Thoracic aorta (tissue), 2 donors: ENCODE measurements at regions not wholly inside any gene's neighbourhood (a gene's known extent, or its start where the extent isn't known, plus 50 kb on each side); places are given as distances from the start of the nearest gene placed in this dataset.

Source experiments
- ATAC-seq: fragments of 150-250 bp; one replicate; pipeline ENCODE4 v1.8.0; 2017; ENCODE audit warnings: low read depth; ENCODE audit not compliant: insufficient number of reproducible peaks, low FRiP score
- DNase-seq: peaks from one replicate; pipeline ENCODE4 v3.0.0-alpha.2; 2020; ENCODE audit warnings: low spot score
- H3K27ac ChIP-seq, 2 donors: fragments of 200-600 bp; sonication (generic); 1 replicate in 1 of 2; 2 replicates in 1 of 2; pipeline ENCODE4 v1.5.1; 2016; ENCODE audit warnings: mild to moderate bottlenecking in 2 of 2, moderate library complexity in 2 of 2
- H3K27me3 ChIP-seq: fragments of 200-600 bp; sonication (generic); replicated peaks from 2 replicates; pipeline ENCODE4 v1.6.0; 2016; ENCODE audit warnings: mild to moderate bottlenecking; ENCODE audit not compliant: insufficient read depth
- H3K36me3 ChIP-seq: fragments of 200-600 bp; sonication (generic); one replicate; pipeline ENCODE4 v1.5.1; 2016
- H3K4me1 ChIP-seq, 2 donors: fragments of 200-600 bp; sonication (generic); 1 replicate in 1 of 2; 2 replicates in 1 of 2; pipeline versions ENCODE4 v1.5.1 to v1.6.0; 2016; ENCODE audit warnings: low read depth in 2 of 2, mild to moderate bottlenecking in 1 of 2; ENCODE audit not compliant: control insufficient read depth in 1 of 2
- H3K4me3 ChIP-seq: fragments of 200-600 bp; sonication (generic); 2 replicates; pipeline ENCODE4 v1.5.1; 2016; ENCODE audit warnings: mild to moderate bottlenecking
- H3K9me3 ChIP-seq: fragments of 200-600 bp; sonication (generic); 2 replicates; pipeline ENCODE4 v1.5.1; 2016
- CTCF ChIP-seq: fragments of 200-600 bp; sonication (generic); IDR thresholded peaks from one replicate; pipeline ENCODE4 v1.5.1; 2019; ENCODE audit warnings: antibody characterized with exemption

DNA sequence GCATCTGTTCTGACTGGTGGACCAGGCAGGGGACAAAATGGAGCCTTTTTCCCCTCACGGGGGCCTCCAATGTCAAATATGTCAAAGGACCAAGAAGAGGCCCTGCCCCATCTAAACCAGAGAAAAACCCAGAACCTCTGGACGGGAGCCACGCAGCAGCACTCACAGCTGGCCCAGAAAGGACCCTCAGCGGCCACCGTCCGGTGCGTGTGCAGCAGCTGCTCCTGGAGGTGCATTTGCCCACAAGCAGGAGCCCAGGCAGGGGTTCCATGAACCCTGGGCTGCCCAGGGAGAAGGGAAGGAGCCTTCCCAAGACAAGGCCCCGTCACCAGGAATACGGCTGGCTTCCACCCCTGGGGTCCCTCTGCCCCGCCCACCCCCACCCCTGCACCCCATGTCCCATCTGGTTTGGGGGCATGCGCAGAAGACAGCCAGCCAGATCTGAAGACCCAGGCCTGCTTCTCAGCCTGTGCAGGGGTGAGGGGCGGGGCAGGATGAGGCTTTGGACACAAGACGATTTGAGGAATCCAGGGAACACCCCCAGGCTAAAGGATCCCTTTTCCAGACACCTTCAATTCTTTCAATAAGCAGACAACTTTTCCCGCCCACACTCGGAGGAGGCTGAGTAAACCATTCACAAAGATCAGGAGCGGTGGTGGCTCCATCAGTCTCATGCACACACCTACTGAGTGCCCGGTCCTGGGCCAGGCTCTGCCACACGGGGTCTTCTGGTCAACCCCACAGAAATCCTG is 423.1 kb downstream of the SHANK2 start:
- DNase-seq = no peak
- Histone ChIP-seq H3K27ac (no peak overlapping the region), H3K4me1 (no peaks in the 10 kb centered on the region), H3K36me3 (no peaks in the 10 kb centered on the region), H3K4me3 (no peak overlapping the region), H3K27me3 (no peaks in the 10 kb centered on the region), H3K9me3 (no peaks in the 10 kb centered on the region)
- ATAC-seq = no peak
- TF ChIP-seq CTCF = no peak

DNA sequence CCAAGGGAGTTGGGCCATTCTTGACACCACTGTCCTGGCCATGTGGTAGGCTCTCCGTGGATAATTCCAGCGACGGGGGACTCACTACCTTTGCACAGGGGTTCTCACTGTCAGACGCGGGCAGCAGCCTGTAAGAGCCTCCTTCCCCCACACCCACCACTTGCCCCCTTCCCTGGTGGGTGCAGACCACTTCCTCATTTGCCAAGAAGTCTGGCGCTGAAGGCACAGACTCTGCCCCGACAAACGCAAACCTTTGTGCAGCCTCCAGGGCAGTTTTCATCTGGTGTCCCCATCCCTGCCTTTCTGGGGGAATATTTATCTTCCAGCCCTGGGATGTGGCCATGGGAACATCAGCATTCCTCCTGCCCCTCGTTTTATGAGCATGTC is 422.5 kb downstream of the SHANK2 start:
- ATAC-seq = no peak
- Histone ChIP-seq H3K9me3 (no peaks in the 10 kb centered on the region), H3K36me3 (no peaks in the 10 kb centered on the region), H3K4me1 (no peaks in the 10 kb centered on the region), H3K27ac (no peak overlapping the region), H3K27me3 (no peaks in the 10 kb centered on the region), H3K4me3 (no peak overlapping the region)
- TF ChIP-seq CTCF = no peak
- no peak for DNase-seq

DNA sequence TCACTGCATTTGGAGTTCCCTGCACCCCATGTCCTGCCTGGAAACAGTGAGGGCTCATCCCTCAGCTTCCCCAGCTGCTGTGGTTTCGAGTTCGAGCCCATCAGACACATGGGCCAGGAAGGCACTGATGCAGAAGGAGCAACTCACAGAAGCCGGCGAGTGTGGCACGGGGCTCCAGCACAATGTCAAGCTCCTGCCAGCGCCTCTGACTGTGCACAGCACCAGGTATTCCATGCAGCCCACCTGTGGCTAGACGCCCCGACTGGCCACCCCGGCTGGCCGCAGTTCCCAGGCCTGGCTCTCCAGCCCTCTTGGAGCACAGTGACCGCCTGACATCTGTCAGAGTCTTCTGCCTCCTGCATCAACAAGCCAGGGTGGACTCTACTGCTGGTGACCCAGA is 419.4 kb downstream of the SHANK2 start:
- DNase-seq (no peak), ATAC-seq (no peak)
- Histone ChIP-seq H3K27me3 (no peaks in the 10 kb centered on the region), H3K9me3 (no peaks in the 10 kb centered on the region), H3K27ac (no peak overlapping the region), H3K36me3 (no peaks in the 10 kb centered on the region), H3K4me3 (no peak overlapping the region), H3K4me1 (no peaks in the 10 kb centered on the region)
- TF ChIP-seq CTCF = no peak

- no peak for TF ChIP-seq CTCF
- H3K4me1 ChIP-seq = no peaks in the 10 kb centered on the region
- H3K36me3 ChIP-seq = no peaks in the 10 kb centered on the region
- H3K27me3 ChIP-seq = no peaks in the 10 kb centered on the region
- H3K27ac ChIP-seq = no peak overlapping the region
- ATAC-seq = no peak
- no peaks in the 10 kb centered on the region for H3K9me3 ChIP-seq
- no peak overlapping the region for H3K4me3 ChIP-seq
- no peak for DNase-seq
Observed at GRCh38 chr11:70833554-70833953, 418.8 kb downstream of the SHANK2 start.

DNA sequence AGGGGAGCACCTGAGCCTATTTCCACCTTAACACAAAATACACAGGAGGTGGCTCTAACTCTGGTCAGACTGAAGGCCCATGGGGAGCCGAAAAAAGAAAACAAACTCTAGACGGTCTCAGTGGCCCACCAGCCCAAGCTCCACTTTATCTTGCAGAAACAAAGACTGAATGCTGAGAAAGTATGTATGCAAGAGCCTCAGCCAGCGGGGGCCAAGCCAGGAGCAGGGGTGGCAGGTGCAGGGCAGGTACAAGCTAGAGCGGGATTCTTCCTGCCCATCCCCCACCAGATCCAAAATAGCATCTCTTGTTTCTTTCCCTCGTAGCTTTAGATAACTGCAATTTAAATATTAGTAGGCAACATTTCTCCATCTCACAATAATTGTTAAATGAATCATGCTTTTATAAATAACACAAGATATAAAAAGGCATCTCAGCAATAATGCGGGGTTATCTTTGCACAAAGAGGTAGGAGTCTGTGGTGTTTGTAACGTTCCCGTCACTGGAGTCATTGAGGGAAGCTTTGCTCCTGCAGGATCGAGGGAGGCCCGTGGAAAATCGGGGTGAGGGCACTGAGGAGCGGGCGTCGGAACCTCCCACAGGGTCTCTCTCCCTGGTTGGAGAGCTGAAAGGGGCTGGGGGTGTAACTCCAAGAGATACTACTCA is 418.0 kb downstream of the SHANK2 start:
- DNase-seq (no peak), ATAC-seq (no peak)
- Histone ChIP-seq H3K4me3 (no peak overlapping the region), H3K27ac (no peak overlapping the region), H3K4me1 (no peaks in the 10 kb centered on the region), H3K36me3 (no peaks in the 10 kb centered on the region), H3K9me3 (no peaks in the 10 kb centered on the region), H3K27me3 (no peaks in the 10 kb centered on the region)
- TF ChIP-seq CTCF = no peak
